H9 (cell line): ENCODE measurements at regions not wholly inside any gene's neighbourhood (a gene's known extent, or its start where the extent isn't known, plus 50 kb on each side); places are given as distances from the start of the nearest gene placed in this dataset.

ENCODE experiments used
- DNase-seq: peaks from one replicate; pipeline ENCODE4 v3.0.0-alpha.2; 2017
- H2AFZ ChIP-seq: one replicate; pipeline ENCODE4 v1.6.1; 2013; ENCODE audit warnings: mild to moderate bottlenecking, low read length, control low read depth, moderate library complexity
- H2AK5ac ChIP-seq: 2 replicates; pipeline ENCODE4 v1.6.1; 2013; ENCODE audit warnings: low read length, control low read depth, mixed read lengths; ENCODE audit not compliant: insufficient read length
- H2BK120ac ChIP-seq: one replicate; pipeline ENCODE4 v1.6.1; 2013; ENCODE audit warnings: low read depth, mild to moderate bottlenecking, low read length, control low read depth, inconsistent platforms; ENCODE audit not compliant: poor library complexity, severe bottlenecking
- H2BK12ac ChIP-seq: 2 replicates; pipeline ENCODE4 v1.6.1; 2013; ENCODE audit warnings: low read length, control low read depth, mixed read lengths, low read depth; ENCODE audit not compliant: insufficient read length
- H2BK15ac ChIP-seq: 2 replicates; pipeline ENCODE4 v1.6.1; 2013; ENCODE audit warnings: low read depth, low read length, control low read depth
- H2BK20ac ChIP-seq: one replicate; pipeline ENCODE4 v1.6.1; 2013; ENCODE audit warnings: low read depth, mild to moderate bottlenecking, low read length, control low read depth, inconsistent platforms; ENCODE audit not compliant: poor library complexity, severe bottlenecking
- H2BK5ac ChIP-seq: 2 replicates; pipeline ENCODE4 v1.6.1; 2013; ENCODE audit warnings: low read length, control low read depth, mixed read lengths; ENCODE audit not compliant: insufficient read length
- H3K14ac ChIP-seq: 2 replicates; pipeline ENCODE4 v1.6.1; 2013; ENCODE audit warnings: low read length, control low read depth; ENCODE audit not compliant: insufficient read depth
- H3K18ac ChIP-seq: 2 replicates; pipeline ENCODE4 v1.6.1; 2013; ENCODE audit warnings: low read depth, mild to moderate bottlenecking, mixed read lengths, low read length, control low read depth; ENCODE audit not compliant: insufficient read length
- H3K23ac ChIP-seq: 2 replicates; pipeline ENCODE4 v1.6.1; 2013; ENCODE audit warnings: low read length, control low read depth, mixed read lengths, low read depth; ENCODE audit not compliant: insufficient read length
- H3K23me2 ChIP-seq: 2 replicates; pipeline ENCODE4 v1.6.1; 2013; ENCODE audit warnings: low read depth, mild to moderate bottlenecking, mixed read lengths, low read length, control low read depth; ENCODE audit not compliant: insufficient read length, poor library complexity, severe bottlenecking
- H3K27ac ChIP-seq: 2 replicates; pipeline ENCODE4 v1.5.1; 2013; ENCODE audit warnings: low read length, control low read depth, mixed read lengths, low read depth; ENCODE audit not compliant: insufficient read length
- H3K27me3 ChIP-seq: 2 replicates; pipeline ENCODE4 v1.6.1; 2013; ENCODE audit warnings: low read length, control low read depth, inconsistent platforms; ENCODE audit not compliant: insufficient read depth
- H3K4ac ChIP-seq: 2 replicates; pipeline ENCODE4 v1.6.1; 2013; ENCODE audit warnings: low read depth, mild to moderate bottlenecking, control low read depth, inconsistent platforms, low read length, moderate library complexity
- H3K4me1 ChIP-seq: 2 replicates; pipeline ENCODE4 v1.6.1; 2013; ENCODE audit warnings: low read length, control low read depth, inconsistent platforms; ENCODE audit not compliant: insufficient read depth
- H3K4me2 ChIP-seq: 2 replicates; pipeline ENCODE4 v1.6.1; 2013; ENCODE audit warnings: low read length, control low read depth, mixed read lengths; ENCODE audit not compliant: insufficient read length, insufficient read depth
- H3K56ac ChIP-seq: 2 replicates; pipeline ENCODE4 v1.6.1; 2013; ENCODE audit warnings: low read depth, mild to moderate bottlenecking, mixed read lengths, low read length, control low read depth; ENCODE audit not compliant: insufficient read length
- H3K79me1 ChIP-seq: 2 replicates; pipeline ENCODE4 v1.6.1; 2013; ENCODE audit warnings: low read depth, mild to moderate bottlenecking, moderate library complexity, low read length, control low read depth, inconsistent platforms; ENCODE audit not compliant: insufficient read depth, poor library complexity, severe bottlenecking
- H3K79me2 ChIP-seq: 2 replicates; pipeline ENCODE4 v1.6.1; 2013; ENCODE audit warnings: low read length, control low read depth, inconsistent platforms; ENCODE audit not compliant: insufficient read depth
- H3K9ac ChIP-seq: 2 replicates; pipeline ENCODE4 v1.6.1; 2013; ENCODE audit warnings: low read length, control low read depth, mixed read lengths; ENCODE audit not compliant: insufficient read length; ENCODE audit errors: extremely low read depth
- H3K9me3 ChIP-seq: one replicate; pipeline ENCODE4 v1.6.1; 2013; ENCODE audit warnings: low read depth, low read length, inconsistent platforms; ENCODE audit not compliant: control insufficient read depth
- H3T11ph ChIP-seq: one replicate; pipeline ENCODE4 v1.6.1; 2013; ENCODE audit warnings: mild to moderate bottlenecking, low read length, control low read depth, inconsistent platforms
- H4K20me1 ChIP-seq: one replicate; pipeline ENCODE4 v1.6.1; 2013; ENCODE audit not compliant: control insufficient read depth, insufficient read length, insufficient read depth
- H4K5ac ChIP-seq: 2 replicates; pipeline ENCODE4 v1.6.1; 2013; ENCODE audit warnings: low read depth, mild to moderate bottlenecking, mixed read lengths, low read length, control low read depth; ENCODE audit not compliant: insufficient read length
- H4K8ac ChIP-seq: replicated peaks from 2 replicates; pipeline ENCODE4 v1.6.1; 2013; ENCODE audit warnings: low read length, control low read depth, mixed read lengths, low read depth; ENCODE audit not compliant: insufficient read length
- H4K91ac ChIP-seq: 2 replicates; pipeline ENCODE4 v1.6.1; 2013; ENCODE audit warnings: low read depth, mild to moderate bottlenecking, moderate library complexity, mixed read lengths, low read length, control low read depth; ENCODE audit not compliant: insufficient read length
- H3K27ac Mint-ChIP-seq, 3 experiments: 2 replicates in 2 of 3; 3 replicates in 1 of 3; pipeline ENCODE4 v1.8.0; 2020 to 2021; ENCODE audit warnings: mixed read lengths in 3 of 3, mild to moderate bottlenecking in 1 of 3, moderate library complexity in 1 of 3
- H3K27me3 Mint-ChIP-seq: 2 replicates; pipeline ENCODE4 v1.8.0; 2021; ENCODE audit warnings: low read depth, mild to moderate bottlenecking, moderate library complexity, mixed read lengths
- H3K36me3 Mint-ChIP-seq, 3 experiments: 2 replicates in 2 of 3; 3 replicates in 1 of 3; pipeline ENCODE4 v1.8.0; 2020 to 2021; ENCODE audit warnings: low read depth in 3 of 3, mixed read lengths in 3 of 3; ENCODE audit not compliant: insufficient read depth in 1 of 3
- H3K4me1 Mint-ChIP-seq, 2 experiments: 2 replicates each; pipeline ENCODE4 v1.8.0; 2020; ENCODE audit warnings: mixed read lengths in 2 of 2
- H3K4me3 Mint-ChIP-seq, 2 experiments: 2 replicates in 1 of 2; 3 replicates in 1 of 2; pipeline ENCODE4 v1.8.0; 2020 to 2021; ENCODE audit warnings: mild to moderate bottlenecking in 2 of 2, mixed read lengths in 2 of 2, moderate library complexity in 1 of 2
- H3K9me3 Mint-ChIP-seq, 2 experiments: 2 replicates in 1 of 2; 3 replicates in 1 of 2; pipeline ENCODE4 v1.8.0; 2020; ENCODE audit warnings: mild to moderate bottlenecking in 2 of 2, mixed read lengths in 2 of 2, moderate library complexity in 1 of 2
- CTCF ChIP-seq: fragments of 200-600 bp; sonication (generic); conservative IDR thresholded peaks from 3 replicates; pipeline ENCODE4 v1.8.0; 2021; ENCODE audit warnings: antibody characterized with exemption, mild to moderate bottlenecking
- WGBS: extraction: QIAGEN DNeasy Blood & Tissue Kit; methylation state at CpG from one replicate; pipeline ENCODE4 v1.1.7; 2013; ENCODE audit warnings: missing lambda C conversion rate, low lambda C conversion rate, mixed read lengths; ENCODE audit not compliant: insufficient read length; ENCODE audit errors: extremely low coverage; 5-methylcytosine and 5-hydroxymethylcytosine counted together

DNA sequence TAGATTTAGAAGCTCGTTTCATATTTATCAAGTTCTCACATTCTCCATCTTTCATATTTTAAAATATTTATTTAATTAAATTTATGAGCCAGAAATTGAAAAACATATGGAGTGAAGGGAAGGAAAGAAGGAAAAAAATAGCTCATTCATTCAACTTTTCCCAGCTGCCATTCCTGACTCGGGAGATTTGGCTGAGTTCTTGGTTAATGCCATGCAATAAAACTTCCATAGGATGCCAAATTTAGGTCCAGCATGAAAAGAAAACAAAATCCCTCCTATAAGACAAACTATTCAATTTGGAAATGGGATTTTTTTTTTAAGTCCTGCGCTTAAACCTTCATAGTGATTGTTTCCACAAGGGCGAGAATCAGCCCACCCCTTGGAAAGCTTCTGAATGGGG lies 426.1 kb upstream of the TNP1 start:
- peaks cover 18% of the 10 kb centered on the region in 2 experiments for H3K4me1 Mint-ChIP-seq
- Histone ChIP-seq H3T11ph (no peak overlapping the region), H4K5ac (no peak overlapping the region), H2BK20ac (no peak overlapping the region), H3K14ac (no peak overlapping the region), H2AK5ac (no peak overlapping the region), H4K8ac (no peak overlapping the region), H3K4ac (no peak overlapping the region), H3K9me3 (peaks cover 11% of the 10 kb centered on the region), H2BK120ac (no peak overlapping the region), H3K56ac (no peak overlapping the region), H3K79me1 (no peaks in the 10 kb centered on the region), H3K9ac (no peak overlapping the region), H2BK12ac (no peak overlapping the region), H3K4me2 (no peak overlapping the region), H3K27ac (no peak overlapping the region), H3K18ac (no peak overlapping the region), H3K27me3 (no peaks in the 10 kb centered on the region; the same call in 1 of the 2 replicates), H4K20me1 (no peaks in the 10 kb centered on the region), H3K79me2 (no peaks in the 10 kb centered on the region), H3K4me1 (peaks cover 8% of the 10 kb centered on the region; the same call in 1 of the 2 replicates), H2BK5ac (no peak overlapping the region), H2BK15ac (no peak overlapping the region), H2AFZ (no peak overlapping the region), H3K23ac (no peak overlapping the region), H3K23me2 (no peaks in the 10 kb centered on the region), H4K91ac (no peak overlapping the region)
- WGBS, result no CpG with 5 or more reads among the region's 4 CpGs
- no peak overlapping the region for H3K4me3 Mint-ChIP-seq
- peaks cover 63% of the 10 kb centered on the region for H3K27me3 Mint-ChIP-seq
- peaks cover 8 to 18% (median 10%) of the 10 kb centered on the region in 3 experiments for H3K36me3 Mint-ChIP-seq
- peaks cover 15 to 17% of the 10 kb centered on the region in 2 experiments for H3K9me3 Mint-ChIP-seq
- no peak overlapping the region for H3K27ac Mint-ChIP-seq
- no peak for DNase-seq
- no peak for TF ChIP-seq CTCF
